GM18508 (cell line): ENCODE measurements at regions not wholly inside any gene's neighbourhood (a gene's known extent, or its start where the extent isn't known, plus 50 kb on each side); places are given as distances from the start of the nearest gene placed in this dataset.

Experiments used
- ATAC-seq: cut with Tn5 transposase; IDR thresholded peaks from one replicate; pipeline ENCODE4 v1.9.1; 2021; ENCODE audit warnings: moderate number of reproducible peaks; ENCODE audit not compliant: insufficient read depth, unreplicated experiment

- ATAC-seq: no peak
Observed at GRCh38 chr18:22541232-22541631, 123.5 kb upstream of the CTAGE1 start.

- ATAC-seq: no peak
Observed at GRCh38 chr18:22542406-22542835, 124.7 kb upstream of the CTAGE1 start.

GRCh38 chr18:22543769-22544168 is 126.1 kb upstream of the CTAGE1 start:
- ATAC-seq: no peak

- no peak for ATAC-seq
Observed at GRCh38 chr18:22544626-22545025, 126.9 kb upstream of the CTAGE1 start.

GRCh38 chr18:22545066-22545760 is 127.5 kb upstream of the CTAGE1 start:
- no peak for ATAC-seq

GRCh38 chr18:22546905-22547570 is 129.3 kb upstream of the CTAGE1 start:
- no peak for ATAC-seq

- no peak for ATAC-seq
Observed at GRCh38 chr18:22547807-22548561, 130.3 kb upstream of the CTAGE1 start.

GRCh38 chr18:22549260-22549937 is 131.7 kb upstream of the CTAGE1 start:
- no peak for ATAC-seq

GRCh38 chr18:22550366-22550765 is 132.7 kb upstream of the CTAGE1 start:
- ATAC-seq: no peak

- ATAC-seq: no peak
Observed at GRCh38 chr18:22550861-22551260, 133.1 kb upstream of the CTAGE1 start.

- ATAC-seq: no peak
Observed at GRCh38 chr18:22551536-22552151, 133.9 kb upstream of the CTAGE1 start.

- no peak for ATAC-seq
Observed at GRCh38 chr18:22552254-22552653, 134.5 kb upstream of the CTAGE1 start.

GRCh38 chr18:22552899-22553460 is 135.3 kb upstream of the CTAGE1 start:
- ATAC-seq: no peak

- no peak for ATAC-seq
Observed at GRCh38 chr18:22556222-22557167, 138.8 kb upstream of the CTAGE1 start.

GRCh38 chr18:22557168-22557941 is 139.6 kb upstream of the CTAGE1 start:
- no peak for ATAC-seq

GRCh38 chr18:22558945-22559385 is 141.2 kb upstream of the CTAGE1 start:
- ATAC-seq: no peak

- no peak for ATAC-seq
Observed at GRCh38 chr18:22559414-22560274, 141.9 kb upstream of the CTAGE1 start.
